ENCODE measurements at regions not wholly inside any gene's neighbourhood (a gene's known extent, or its start where the extent isn't known, plus 50 kb on each side); places are given as distances from the start of the nearest gene placed in this dataset.

DNA sequence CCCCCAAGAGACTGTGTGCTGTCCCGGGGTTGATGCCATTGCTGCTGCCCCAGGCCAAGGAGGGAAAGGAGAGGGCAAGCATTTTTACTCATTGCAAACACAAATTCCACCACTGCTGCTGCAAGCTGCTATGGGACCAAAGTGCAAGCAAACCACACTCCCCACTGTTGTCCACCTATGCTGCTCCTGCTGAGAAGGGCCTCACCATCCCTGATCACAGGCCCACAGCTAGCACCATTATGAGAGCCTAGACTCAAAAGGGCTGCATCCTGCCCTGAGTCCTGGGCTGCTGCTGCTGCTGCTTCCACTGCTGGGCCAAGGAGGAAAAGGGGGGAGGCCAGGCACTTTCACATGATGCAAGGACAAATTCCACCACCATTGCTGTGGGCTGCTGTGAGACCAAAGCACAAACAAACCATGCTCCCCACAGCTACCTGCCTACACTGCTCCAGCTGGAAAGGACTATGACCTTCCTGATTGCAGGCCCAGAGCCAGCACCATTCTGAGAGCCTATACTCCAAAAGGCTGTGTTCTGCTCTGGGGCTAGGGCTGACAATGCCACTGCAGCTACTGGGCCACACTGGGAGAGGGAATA, 218.2 kb upstream of the ZCCHC13 start:
- TF ChIP-seq, protein P1, sequence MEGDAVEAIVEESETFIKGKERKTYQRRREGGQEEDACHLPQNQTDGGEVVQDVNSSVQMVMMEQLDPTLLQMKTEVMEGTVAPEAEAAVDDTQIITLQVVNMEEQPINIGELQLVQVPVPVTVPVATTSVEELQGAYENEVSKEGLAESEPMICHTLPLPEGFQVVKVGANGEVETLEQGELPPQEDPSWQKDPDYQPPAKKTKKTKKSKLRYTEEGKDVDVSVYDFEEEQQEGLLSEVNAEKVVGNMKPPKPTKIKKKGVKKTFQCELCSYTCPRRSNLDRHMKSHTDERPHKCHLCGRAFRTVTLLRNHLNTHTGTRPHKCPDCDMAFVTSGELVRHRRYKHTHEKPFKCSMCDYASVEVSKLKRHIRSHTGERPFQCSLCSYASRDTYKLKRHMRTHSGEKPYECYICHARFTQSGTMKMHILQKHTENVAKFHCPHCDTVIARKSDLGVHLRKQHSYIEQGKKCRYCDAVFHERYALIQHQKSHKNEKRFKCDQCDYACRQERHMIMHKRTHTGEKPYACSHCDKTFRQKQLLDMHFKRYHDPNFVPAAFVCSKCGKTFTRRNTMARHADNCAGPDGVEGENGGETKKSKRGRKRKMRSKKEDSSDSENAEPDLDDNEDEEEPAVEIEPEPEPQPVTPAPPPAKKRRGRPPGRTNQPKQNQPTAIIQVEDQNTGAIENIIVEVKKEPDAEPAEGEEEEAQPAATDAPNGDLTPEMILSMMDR (IDR thresholded peaks at IDR 0.05), result no peak
- TF ChIP-seq POLR2A (IDR thresholded peaks at IDR 0.05), result no peak
